ENCODE measurements at regions not wholly inside any gene's neighbourhood (a gene's known extent, or its start where the extent isn't known, plus 50 kb on each side); places are given as distances from the start of the nearest gene placed in this dataset.

- no peaks in the 10 kb centered on the region for H3K27me3 ChIP-seq
- TF ChIP-seq POLR2A (IDR thresholded peaks at IDR 0.05) = no peak
- TF ChIP-seq, protein P1, sequence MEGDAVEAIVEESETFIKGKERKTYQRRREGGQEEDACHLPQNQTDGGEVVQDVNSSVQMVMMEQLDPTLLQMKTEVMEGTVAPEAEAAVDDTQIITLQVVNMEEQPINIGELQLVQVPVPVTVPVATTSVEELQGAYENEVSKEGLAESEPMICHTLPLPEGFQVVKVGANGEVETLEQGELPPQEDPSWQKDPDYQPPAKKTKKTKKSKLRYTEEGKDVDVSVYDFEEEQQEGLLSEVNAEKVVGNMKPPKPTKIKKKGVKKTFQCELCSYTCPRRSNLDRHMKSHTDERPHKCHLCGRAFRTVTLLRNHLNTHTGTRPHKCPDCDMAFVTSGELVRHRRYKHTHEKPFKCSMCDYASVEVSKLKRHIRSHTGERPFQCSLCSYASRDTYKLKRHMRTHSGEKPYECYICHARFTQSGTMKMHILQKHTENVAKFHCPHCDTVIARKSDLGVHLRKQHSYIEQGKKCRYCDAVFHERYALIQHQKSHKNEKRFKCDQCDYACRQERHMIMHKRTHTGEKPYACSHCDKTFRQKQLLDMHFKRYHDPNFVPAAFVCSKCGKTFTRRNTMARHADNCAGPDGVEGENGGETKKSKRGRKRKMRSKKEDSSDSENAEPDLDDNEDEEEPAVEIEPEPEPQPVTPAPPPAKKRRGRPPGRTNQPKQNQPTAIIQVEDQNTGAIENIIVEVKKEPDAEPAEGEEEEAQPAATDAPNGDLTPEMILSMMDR (IDR thresholded peaks at IDR 0.05) = no peak
- H3K27ac ChIP-seq = no peak overlapping the region
- H3K4me1 ChIP-seq = no peaks in the 10 kb centered on the region
- ATAC-seq (no peak), DNase-seq (no peak)
- no peaks in the 10 kb centered on the region for H3K36me3 ChIP-seq (replicated peaks in 1 of 2; ENCODE audit: insufficient read depth in 1 of 2, low read depth in 2 of 2)
- no peak overlapping the region for H3K4me3 ChIP-seq
- intact Hi-C loops (cut with DNase I) = no loop called here
- no peaks in the 10 kb centered on the region for H3K9me3 ChIP-seq
- 71 to 74% methylated on average over 2 of the region's 2 CpGs for WGBS, 2 donors
These were observed 75.4 kb upstream of the COCH start for GRCh38 chr14:30798961-30799360.

- Histone ChIP-seq H3K27ac (no peak overlapping the region), H3K27me3 (no peaks in the 10 kb centered on the region), H3K9me3 (no peaks in the 10 kb centered on the region), H3K36me3 (replicated peaks in 1 of 2; ENCODE audit: insufficient read depth in 1 of 2, low read depth in 2 of 2) (no peaks in the 10 kb centered on the region), H3K4me1 (no peaks in the 10 kb centered on the region), H3K4me3 (no peak overlapping the region)
- intact Hi-C loops (cut with DNase I) = no loop called here
- 76 to 79% methylated on average over 1 of the region's 1 CpG for WGBS, 2 donors
- DNase-seq (no peak), ATAC-seq (no peak)
- TF ChIP-seq, protein P1 (IDR thresholded peaks at IDR 0.05) = no peak
- TF ChIP-seq POLR2A (IDR thresholded peaks at IDR 0.05) = no peak
These were observed 74.4 kb upstream of the COCH start for GRCh38 chr14:30799933-30800332.

DNA sequence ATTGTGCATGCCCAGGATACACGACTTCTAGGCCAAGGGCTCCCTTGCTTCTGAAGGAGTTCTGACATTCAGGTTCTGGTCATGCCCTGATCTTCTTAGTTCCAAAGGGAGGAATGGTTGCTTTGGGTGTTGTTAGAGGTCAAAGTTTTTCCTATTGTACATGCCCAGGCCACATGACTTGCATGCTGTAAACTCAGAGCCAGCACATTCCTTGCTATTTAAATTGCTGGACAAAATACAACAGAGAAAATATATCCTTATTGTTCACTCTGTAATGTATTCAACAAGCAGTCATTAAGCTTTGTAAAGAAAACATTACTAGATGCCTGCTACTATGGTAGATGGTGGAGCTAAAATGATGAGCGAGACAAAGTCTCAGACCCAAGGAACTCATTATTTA, 71.2 kb upstream of the COCH start:
- intact Hi-C loops (cut with DNase I) = no loop called here
- 84 to 94% methylated on average over 2 of the region's 2 CpGs for WGBS, 2 donors
- ATAC-seq = no peak
- Histone ChIP-seq H3K4me3 (no peak overlapping the region), H3K27me3 (no peaks in the 10 kb centered on the region), H3K4me1 (no peaks in the 10 kb centered on the region), H3K9me3 (no peaks in the 10 kb centered on the region), H3K36me3 (replicated peaks in 1 of 2; ENCODE audit: insufficient read depth in 1 of 2, low read depth in 2 of 2) (no peaks in the 10 kb centered on the region), H3K27ac (no peak overlapping the region)
- TF ChIP-seq, protein P1 (IDR thresholded peaks at IDR 0.05) = no peak
- no peak for TF ChIP-seq POLR2A (IDR thresholded peaks at IDR 0.05)
- no peak for DNase-seq

DNA sequence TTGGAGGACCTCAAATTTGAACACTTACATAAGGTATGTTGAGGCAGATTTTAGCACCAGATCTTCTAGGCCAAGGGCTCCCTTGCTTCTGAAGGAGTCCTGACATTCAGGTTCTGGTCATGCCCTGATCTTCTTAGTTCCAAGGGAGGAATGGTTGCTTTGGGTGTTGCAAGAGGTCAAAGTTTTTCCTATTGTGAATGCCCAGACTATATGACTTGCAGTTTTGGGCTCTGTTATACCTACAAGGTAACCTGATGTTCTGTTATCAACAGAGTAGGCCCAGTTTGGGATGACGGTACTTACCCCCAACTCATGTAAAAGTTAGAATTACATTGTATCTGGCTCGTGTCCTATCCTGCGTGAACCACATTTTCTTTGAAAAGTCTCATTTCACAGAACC, 69.1 kb upstream of the COCH start:
- ATAC-seq (no peak), DNase-seq (no peak)
- WGBS, 2 donors = 89% methylated on average over 3 of the region's 3 CpGs
- Histone ChIP-seq H3K4me1 (no peaks in the 10 kb centered on the region), H3K36me3 (replicated peaks in 1 of 2; ENCODE audit: insufficient read depth in 1 of 2, low read depth in 2 of 2) (no peaks in the 10 kb centered on the region), H3K9me3 (no peaks in the 10 kb centered on the region), H3K27ac (no peak overlapping the region), H3K27me3 (no peaks in the 10 kb centered on the region), H3K4me3 (no peak overlapping the region)
- intact Hi-C loops (cut with DNase I) = no loop called here
- TF ChIP-seq POLR2A (IDR thresholded peaks at IDR 0.05) = no peak
- TF ChIP-seq, protein P1 (IDR thresholded peaks at IDR 0.05) = no peak

DNA sequence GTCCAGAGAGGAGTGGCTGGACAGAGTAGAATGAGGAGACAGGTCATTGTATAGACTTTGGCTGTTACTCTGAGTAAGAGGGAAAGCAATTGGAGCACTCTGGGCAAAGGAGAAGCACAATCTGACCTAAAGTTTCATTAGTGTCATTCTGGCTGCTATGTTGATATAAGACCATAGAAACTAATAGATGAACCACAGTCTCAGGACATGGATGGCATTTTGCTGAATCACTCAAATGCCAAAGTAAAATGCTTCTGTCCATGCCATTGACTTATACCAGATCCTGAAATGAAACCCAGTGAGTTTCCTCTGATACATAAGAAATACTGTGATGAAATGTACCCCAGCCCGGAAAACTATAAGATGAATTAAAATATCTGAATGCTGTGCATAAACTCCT, 65.8 kb upstream of the COCH start:
- DNase-seq (no peak), ATAC-seq (no peak)
- WGBS, 2 donors = 97% methylated on average over 1 of the region's 1 CpG
- Histone ChIP-seq H3K4me3 (no peak overlapping the region), H3K4me1 (no peaks in the 10 kb centered on the region), H3K27ac (no peak overlapping the region), H3K36me3 (replicated peaks in 1 of 2; ENCODE audit: insufficient read depth in 1 of 2, low read depth in 2 of 2) (no peaks in the 10 kb centered on the region), H3K9me3 (no peaks in the 10 kb centered on the region), H3K27me3 (no peaks in the 10 kb centered on the region)
- intact Hi-C loops (cut with DNase I) = no loop called here
- TF ChIP-seq POLR2A (IDR thresholded peaks at IDR 0.05) = no peak
- TF ChIP-seq, protein P1 (IDR thresholded peaks at IDR 0.05) = no peak

Measured in body of pancreas (tissue), 4 donors.